Karpas-422 (cell line): ENCODE measurements at regions not wholly inside any gene's neighbourhood (a gene's known extent, or its start where the extent isn't known, plus 50 kb on each side); places are given as distances from the start of the nearest gene placed in this dataset.

Experiments
- DNase-seq: peaks from one replicate; pipeline ENCODE4 v3.0.0-alpha.2; 2015
- H2AFZ ChIP-seq: fragments of 200-600 bp; sonication (generic); 2 replicates; pipeline ENCODE4 v1.6.1; 2014; ENCODE audit warnings: antibody characterized with exemption, low read length, mixed read lengths
- H3K27ac ChIP-seq: fragments of 200-600 bp; sonication (generic); 2 replicates; pipeline ENCODE4 v1.5.1; 2014; ENCODE audit warnings: mild to moderate bottlenecking, low read length, moderate library complexity
- H3K27me3 ChIP-seq: fragments of 200-600 bp; sonication (generic); 2 replicates; pipeline ENCODE4 v1.6.1; 2014; ENCODE audit warnings: low read length, mixed read lengths
- H3K36me3 ChIP-seq: fragments of 200-600 bp; sonication (generic); 2 replicates; pipeline ENCODE4 v1.6.1; 2014; ENCODE audit warnings: low read length, mixed read lengths; ENCODE audit not compliant: insufficient read depth
- H3K4me1 ChIP-seq: fragments of 200-600 bp; sonication (generic); 2 replicates; pipeline ENCODE4 v1.6.1; 2014; ENCODE audit warnings: mild to moderate bottlenecking, low read length, mixed read lengths
- H3K4me2 ChIP-seq: fragments of 200-600 bp; sonication (generic); 2 replicates; pipeline ENCODE4 v1.6.1; 2014; ENCODE audit warnings: low read length, low read depth, mild to moderate bottlenecking; ENCODE audit not compliant: poor library complexity, severe bottlenecking
- H3K4me3 ChIP-seq: fragments of 200-600 bp; sonication (generic); 2 replicates; pipeline ENCODE4 v1.5.1; 2014; ENCODE audit warnings: mild to moderate bottlenecking, antibody characterized with exemption, low read length, mixed read lengths
- H3K79me2 ChIP-seq: fragments of 200-600 bp; sonication (generic); 2 replicates; pipeline ENCODE4 v1.6.1; 2014; ENCODE audit warnings: mild to moderate bottlenecking, low read length, mixed read lengths
- H3K9ac ChIP-seq: fragments of 200-600 bp; sonication (generic); 2 replicates; pipeline ENCODE4 v1.6.0; 2014; ENCODE audit warnings: low read length
- H3K9me2 ChIP-seq: fragments of 200-600 bp; sonication (generic), shearing (Covaris generic); replicated peaks from 2 replicates; pipeline ENCODE4 v1.6.0; 2014; ENCODE audit warnings: mild to moderate bottlenecking, low read length, moderate library complexity; ENCODE audit not compliant: insufficient read depth
- H3K9me3 ChIP-seq: fragments of 300-700, 200-600 bp; sonication (generic); 2 replicates; pipeline ENCODE4 v1.6.1; 2014; ENCODE audit warnings: low read length, mixed read lengths
- H4K20me1 ChIP-seq: fragments of 200-600 bp; sonication (generic); 2 replicates; pipeline ENCODE4 v1.6.1; 2014; ENCODE audit warnings: mild to moderate bottlenecking, antibody characterized with exemption, low read length, low read depth; ENCODE audit not compliant: insufficient read depth

- Histone ChIP-seq H3K9me2 (no peaks in the 10 kb centered on the region), H3K27me3 (no peaks in the 10 kb centered on the region), H3K9me3 (no peaks in the 10 kb centered on the region), H3K4me1 (no peaks in the 10 kb centered on the region), H3K4me3 (no peak overlapping the region), H3K4me2 (no peak overlapping the region), H3K79me2 (no peaks in the 10 kb centered on the region), H2AFZ (no peak overlapping the region), H3K27ac (no peak overlapping the region), H3K36me3 (no peaks in the 10 kb centered on the region), H4K20me1 (no peaks in the 10 kb centered on the region), H3K9ac (no peak overlapping the region)
- peak; percentile 44 for DNase-seq
These were observed 109.3 kb downstream of the SCP2D1 start for GRCh38 chr20:18922898-18923297.

- Histone ChIP-seq H3K27me3 (no peaks in the 10 kb centered on the region), H3K9me2 (no peaks in the 10 kb centered on the region), H4K20me1 (no peaks in the 10 kb centered on the region), H2AFZ (no peak overlapping the region), H3K4me1 (no peaks in the 10 kb centered on the region), H3K9me3 (no peaks in the 10 kb centered on the region), H3K79me2 (no peaks in the 10 kb centered on the region), H3K27ac (no peak overlapping the region), H3K9ac (no peak overlapping the region), H3K4me2 (no peak overlapping the region), H3K36me3 (no peaks in the 10 kb centered on the region), H3K4me3 (no peak overlapping the region)
- DNase-seq, result no peak
These were observed 113.4 kb downstream of the SCP2D1 start for GRCh38 chr20:18926965-18927364.

- Histone ChIP-seq H3K4me3 (no peak overlapping the region), H3K27me3 (no peaks in the 10 kb centered on the region), H3K4me1 (no peaks in the 10 kb centered on the region), H3K79me2 (no peaks in the 10 kb centered on the region), H3K27ac (no peak overlapping the region), H3K9me2 (no peaks in the 10 kb centered on the region), H3K36me3 (no peaks in the 10 kb centered on the region), H3K9me3 (no peaks in the 10 kb centered on the region), H3K4me2 (no peak overlapping the region), H3K9ac (no peak overlapping the region), H2AFZ (no peak overlapping the region), H4K20me1 (no peaks in the 10 kb centered on the region)
- DNase-seq, result peak; percentile 37
These were observed 115.0 kb downstream of the SCP2D1 start for GRCh38 chr20:18928626-18929025.

- no peaks in the 10 kb centered on the region for H4K20me1 ChIP-seq
- no peaks in the 10 kb centered on the region for H3K27me3 ChIP-seq
- no peaks in the 10 kb centered on the region for H3K79me2 ChIP-seq
- no peak overlapping the region for H3K9ac ChIP-seq
- no peak overlapping the region for H3K4me2 ChIP-seq
- no peaks in the 10 kb centered on the region for H3K36me3 ChIP-seq
- no peaks in the 10 kb centered on the region for H3K4me1 ChIP-seq
- H2AFZ ChIP-seq, result no peak overlapping the region
- no peak overlapping the region for H3K4me3 ChIP-seq
- no peaks in the 10 kb centered on the region for H3K9me2 ChIP-seq
- no peak for DNase-seq
- no peaks in the 10 kb centered on the region for H3K9me3 ChIP-seq
- no peak overlapping the region for H3K27ac ChIP-seq
These were observed 116.2 kb downstream of the SCP2D1 start for GRCh38 chr20:18929800-18930199.

GRCh38 chr20:18943542-18943941, 130.0 kb downstream of the SCP2D1 start:
- H3K79me2 ChIP-seq, result no peaks in the 10 kb centered on the region
- H3K36me3 ChIP-seq, result no peaks in the 10 kb centered on the region
- H2AFZ ChIP-seq, result no peak overlapping the region
- no peak overlapping the region for H3K4me2 ChIP-seq
- H3K27me3 ChIP-seq, result no peaks in the 10 kb centered on the region
- H3K9me2 ChIP-seq, result no peaks in the 10 kb centered on the region
- H3K9ac ChIP-seq, result no peak overlapping the region
- H3K27ac ChIP-seq, result no peak overlapping the region
- no peaks in the 10 kb centered on the region; the same call in 1 of the 2 replicates for H3K4me1 ChIP-seq
- DNase-seq, result peak; percentile 42
- no peaks in the 10 kb centered on the region for H4K20me1 ChIP-seq
- no peaks in the 10 kb centered on the region for H3K9me3 ChIP-seq
- H3K4me3 ChIP-seq, result no peak overlapping the region

- Histone ChIP-seq H3K4me3 (no peak overlapping the region), H4K20me1 (no peaks in the 10 kb centered on the region), H3K4me1 (no peaks in the 10 kb centered on the region), H3K36me3 (no peaks in the 10 kb centered on the region), H3K9ac (no peak overlapping the region), H3K4me2 (no peak overlapping the region), H3K27ac (no peak overlapping the region), H2AFZ (no peak overlapping the region), H3K9me3 (no peaks in the 10 kb centered on the region), H3K9me2 (no peaks in the 10 kb centered on the region), H3K27me3 (no peaks in the 10 kb centered on the region), H3K79me2 (no peaks in the 10 kb centered on the region)
- no peak for DNase-seq
These were observed 143.3 kb downstream of the SCP2D1 start for GRCh38 chr20:18956890-18957289.

- H3K27ac ChIP-seq, result no peak overlapping the region
These were observed 143.7 kb downstream of the SCP2D1 start for GRCh38 chr20:18957328-18957727.

GRCh38 chr20:18971121-18971520, 157.5 kb downstream of the SCP2D1 start:
- no peak overlapping the region for H2AFZ ChIP-seq
- no peaks in the 10 kb centered on the region for H3K9me2 ChIP-seq
- H3K4me2 ChIP-seq, result no peak overlapping the region
- no peak overlapping the region for H3K27ac ChIP-seq
- H3K4me1 ChIP-seq, result no peaks in the 10 kb centered on the region
- no peak overlapping the region for H3K4me3 ChIP-seq
- H4K20me1 ChIP-seq, result no peaks in the 10 kb centered on the region
- DNase-seq, result no peak
- H3K79me2 ChIP-seq, result no peaks in the 10 kb centered on the region
- H3K36me3 ChIP-seq, result no peaks in the 10 kb centered on the region
- H3K27me3 ChIP-seq, result no peaks in the 10 kb centered on the region
- H3K9ac ChIP-seq, result no peak overlapping the region
- H3K9me3 ChIP-seq, result no peaks in the 10 kb centered on the region

More at GRCh38 chr20:18957328-18957727, 143.7 kb downstream of the SCP2D1 start:
- Histone ChIP-seq H3K79me2 (no peaks in the 10 kb centered on the region), H3K36me3 (no peaks in the 10 kb centered on the region), H3K4me1 (no peaks in the 10 kb centered on the region), H4K20me1 (no peaks in the 10 kb centered on the region), H3K27me3 (no peaks in the 10 kb centered on the region), H3K9ac (no peak overlapping the region), H3K4me3 (no peak overlapping the region), H2AFZ (no peak overlapping the region), H3K4me2 (no peak overlapping the region), H3K9me3 (no peaks in the 10 kb centered on the region), H3K9me2 (no peaks in the 10 kb centered on the region)
- no peak for DNase-seq

GRCh38 chr20:18971574-18971973, 158.0 kb downstream of the SCP2D1 start:
- Histone ChIP-seq H3K4me1 (peaks cover 2% of the 10 kb centered on the region; the same call in 1 of the 2 replicates), H3K9me2 (no peaks in the 10 kb centered on the region), H3K36me3 (no peaks in the 10 kb centered on the region), H3K9me3 (no peaks in the 10 kb centered on the region), H3K27me3 (no peaks in the 10 kb centered on the region), H2AFZ (no peak overlapping the region), H3K4me2 (no peak overlapping the region), H3K4me3 (no peak overlapping the region), H3K79me2 (no peaks in the 10 kb centered on the region), H3K27ac (no peak overlapping the region), H4K20me1 (no peaks in the 10 kb centered on the region), H3K9ac (no peak overlapping the region)
- no peak for DNase-seq
